ENCODE measurements at regions not wholly inside any gene's neighbourhood (a gene's known extent, or its start where the extent isn't known, plus 50 kb on each side); places are given as distances from the start of the nearest gene placed in this dataset.

DNA sequence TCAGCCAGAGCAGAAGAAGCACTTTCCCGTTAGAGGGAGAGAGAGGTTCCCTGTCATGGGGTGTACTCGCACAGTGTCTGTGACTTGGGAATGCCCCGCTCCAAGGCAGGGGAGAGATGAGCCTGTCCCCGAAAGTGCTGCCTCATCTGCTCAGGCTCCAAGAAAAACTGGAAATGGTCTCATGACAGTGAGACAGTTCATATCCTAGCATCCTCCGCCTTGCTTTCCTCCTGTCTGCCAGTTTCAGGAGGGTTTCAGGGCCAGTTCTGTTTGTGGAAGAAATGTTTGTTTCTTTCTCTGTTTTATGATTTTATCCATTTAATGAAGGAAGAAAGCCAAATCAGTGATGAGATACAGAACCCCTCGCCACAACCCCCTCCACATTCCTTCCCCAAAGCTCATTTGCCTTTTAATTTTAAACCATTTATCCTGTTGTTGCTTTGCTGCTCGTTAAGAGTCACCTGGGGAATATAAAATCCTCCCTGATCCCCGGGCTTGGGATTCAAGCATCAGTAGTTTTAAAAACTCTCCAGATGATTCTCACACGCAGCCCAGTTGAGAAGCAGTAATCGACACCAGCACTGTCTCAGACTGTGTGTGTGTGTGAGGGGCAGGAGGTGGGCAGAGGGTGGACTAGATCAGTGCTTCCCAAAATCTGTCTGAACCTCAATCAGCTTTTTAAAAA, 144.6 kb upstream of the UBL3 start (continued):
- TF ChIP-seq CHD7 (IDR thresholded peaks at IDR 0.05; ENCODE audit: insufficient replicate concordance, low read length) (no peak), JUN (IDR thresholded peaks at IDR 0.05; ENCODE audit: low read depth, low read length) (no peak), POU5F1 (IDR thresholded peaks at IDR 0.05; ENCODE audit: low read depth, low read length) (no peak), TAF1 (IDR thresholded peaks at IDR 0.05; ENCODE audit: low read depth, low read length) (no peak), TCF12 (IDR thresholded peaks at IDR 0.05; ENCODE audit: low read depth, low read length) (no peak), CHD2 (IDR thresholded peaks at IDR 0.05; ENCODE audit: low read length) (no peak), BCL11A (IDR thresholded peaks at IDR 0.05; ENCODE audit: low read depth in 2 of 2, low read length in 2 of 2) (no peak), EP300 (IDR thresholded peaks at IDR 0.05; ENCODE audit: borderline replicate concordance in 1 of 2, low read depth in 2 of 2, low read length in 2 of 2) (no peak)
- TF ChIP-seq, protein P1, sequence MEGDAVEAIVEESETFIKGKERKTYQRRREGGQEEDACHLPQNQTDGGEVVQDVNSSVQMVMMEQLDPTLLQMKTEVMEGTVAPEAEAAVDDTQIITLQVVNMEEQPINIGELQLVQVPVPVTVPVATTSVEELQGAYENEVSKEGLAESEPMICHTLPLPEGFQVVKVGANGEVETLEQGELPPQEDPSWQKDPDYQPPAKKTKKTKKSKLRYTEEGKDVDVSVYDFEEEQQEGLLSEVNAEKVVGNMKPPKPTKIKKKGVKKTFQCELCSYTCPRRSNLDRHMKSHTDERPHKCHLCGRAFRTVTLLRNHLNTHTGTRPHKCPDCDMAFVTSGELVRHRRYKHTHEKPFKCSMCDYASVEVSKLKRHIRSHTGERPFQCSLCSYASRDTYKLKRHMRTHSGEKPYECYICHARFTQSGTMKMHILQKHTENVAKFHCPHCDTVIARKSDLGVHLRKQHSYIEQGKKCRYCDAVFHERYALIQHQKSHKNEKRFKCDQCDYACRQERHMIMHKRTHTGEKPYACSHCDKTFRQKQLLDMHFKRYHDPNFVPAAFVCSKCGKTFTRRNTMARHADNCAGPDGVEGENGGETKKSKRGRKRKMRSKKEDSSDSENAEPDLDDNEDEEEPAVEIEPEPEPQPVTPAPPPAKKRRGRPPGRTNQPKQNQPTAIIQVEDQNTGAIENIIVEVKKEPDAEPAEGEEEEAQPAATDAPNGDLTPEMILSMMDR (IDR thresholded peaks at IDR 0.05; ENCODE audit: control extremely low read depth in 1 of 3, insufficient read depth in 1 of 3, low read depth in 1 of 3, low read length in 3 of 3): no peak
